Stimulated activated CD8-positive, alpha-beta memory T cell treated with anti-CD3 and anti-CD28 coated beads, Interleukin-4, amount 100 ng/mL, for 4 hours (primary cell): ENCODE measurements at regions not wholly inside any gene's neighbourhood (a gene's known extent, or its start where the extent isn't known, plus 50 kb on each side); places are given as distances from the start of the nearest gene placed in this dataset.
"Not testable (repeated sequence)": the region's sequence is repeated elsewhere in the genome, so short reads cannot be mapped to it uniquely, and the experiment has no call there.

Source experiments
- DNase-seq, 2 donors: peaks; one replicate each; pipeline ENCODE4 v3.0.0-alpha.2; 2020; ENCODE audit warnings: low read depth in 2 of 2, low spot score in 1 of 2

DNA sequence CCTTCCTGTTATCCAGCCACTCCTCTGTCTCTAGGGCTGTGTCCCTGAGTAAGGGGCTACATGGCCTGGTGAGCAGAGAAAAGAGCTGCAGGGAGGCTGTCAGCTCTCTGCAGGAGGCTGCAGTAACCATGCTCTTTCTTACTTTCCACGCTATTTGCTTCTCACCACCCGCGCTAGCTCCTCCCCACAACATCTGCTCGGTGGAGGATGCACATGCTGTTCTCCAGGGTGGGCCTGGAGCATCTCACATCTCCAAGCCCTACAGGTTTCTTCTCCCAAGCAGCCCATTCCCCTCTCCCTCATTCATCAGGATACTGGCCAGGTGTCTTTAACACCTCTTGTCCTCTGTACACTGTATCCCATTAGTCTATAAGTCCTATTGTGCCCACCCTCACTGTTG, 103.8 kb downstream of the IER5 start:
- DNase-seq, result no peak

DNA sequence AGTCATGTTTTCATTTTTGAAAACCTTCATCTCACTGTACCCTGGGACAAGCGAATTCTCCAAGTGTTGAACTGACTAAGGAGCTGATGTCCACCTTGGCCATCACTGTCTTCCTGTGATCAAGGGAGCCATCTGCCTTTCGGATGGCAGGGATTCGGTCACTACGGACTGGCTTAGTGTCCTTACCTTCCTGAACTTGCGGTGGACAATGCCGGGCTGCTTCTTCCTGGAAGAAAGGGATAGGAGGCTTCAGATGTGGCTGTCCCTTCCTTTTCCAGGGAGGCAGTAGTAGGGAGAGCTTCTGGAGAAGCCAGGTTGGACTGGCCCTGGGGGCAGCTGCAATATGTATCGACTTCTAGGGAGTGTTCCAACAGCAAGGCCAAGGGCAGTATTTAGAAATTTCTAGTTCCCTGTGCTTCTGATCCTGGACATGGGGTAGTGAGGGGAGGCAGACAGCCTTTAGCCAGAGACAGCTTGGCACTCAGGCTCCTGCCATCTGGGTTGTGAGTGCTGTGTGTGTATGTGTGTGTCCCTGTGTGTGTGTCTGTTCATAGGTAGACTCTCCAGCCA, 114.6 kb downstream of the IER5 start:
- DNase-seq, result no peak

DNA sequence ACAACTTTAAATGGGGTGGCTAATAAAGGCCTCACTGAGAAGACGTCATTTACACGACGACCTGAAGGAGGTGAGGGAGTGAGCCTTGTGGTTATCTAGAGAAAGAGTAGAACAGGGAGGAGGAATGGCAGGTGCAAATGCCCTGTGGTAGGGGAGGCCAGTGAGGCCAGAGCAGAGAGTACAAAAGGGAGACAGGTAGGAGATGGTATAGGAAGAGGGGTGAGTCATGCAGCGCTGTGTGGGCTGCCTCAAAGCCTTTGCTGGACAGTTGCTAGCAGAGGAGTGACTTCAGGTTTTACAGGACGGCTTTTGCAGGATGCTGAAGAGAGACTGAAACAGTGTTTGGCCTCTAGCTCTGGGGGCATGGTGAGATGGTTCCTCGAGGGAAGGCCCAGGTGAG, 116.0 kb downstream of the IER5 start:
- DNase-seq, result no peak

- DNase-seq, result no peak
These were observed 117.4 kb downstream of the IER5 start for GRCh38 chr1:181205901-181206300.

DNA sequence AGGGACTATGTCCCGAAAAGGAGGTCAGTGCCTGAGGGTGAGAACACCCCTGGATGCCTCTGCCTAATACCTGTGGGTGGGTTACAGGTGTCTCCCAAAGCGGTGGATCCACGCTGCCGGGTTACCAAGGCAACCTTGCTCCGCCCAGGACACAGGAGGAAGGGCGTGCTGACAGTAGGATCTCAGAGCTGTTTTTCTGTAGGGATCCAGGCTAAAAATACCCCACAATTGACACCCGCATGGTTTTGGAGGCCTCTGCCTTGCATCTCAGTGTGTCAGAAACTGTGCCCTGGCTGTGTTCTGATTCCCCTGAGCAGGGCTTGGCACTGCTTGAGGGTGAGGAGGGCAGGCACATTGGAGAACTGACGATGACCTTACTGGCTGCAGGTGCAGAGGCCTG, 118.0 kb downstream of the IER5 start:
- no peak for DNase-seq

GRCh38 chr1:181206979-181207790, 118.7 kb downstream of the IER5 start:
- no peak for DNase-seq

- no peak for DNase-seq
These were observed 119.6 kb downstream of the IER5 start for GRCh38 chr1:181208083-181208482.

GRCh38 chr1:181208967-181209366, 120.5 kb downstream of the IER5 start:
- no peak for DNase-seq

DNA sequence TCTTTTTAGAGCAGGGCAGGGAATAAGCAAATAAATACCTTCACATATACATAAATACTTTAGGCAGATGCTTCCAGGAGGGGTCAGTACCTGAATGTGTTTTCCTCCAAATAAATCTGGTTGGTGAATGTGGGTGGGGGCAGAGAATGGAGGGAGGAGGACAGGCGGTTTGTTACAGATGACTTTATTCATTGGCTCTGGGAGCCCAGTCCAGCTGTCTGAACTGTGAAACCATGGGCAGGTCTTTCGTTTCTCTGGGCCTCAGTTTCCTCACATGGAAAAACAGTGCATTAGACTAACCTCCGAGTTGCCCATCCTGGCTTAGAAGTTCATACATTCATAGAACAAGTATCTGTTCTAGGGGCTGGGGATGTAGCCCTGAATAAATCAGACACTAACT, 124.6 kb downstream of the IER5 start:
- DNase-seq, result no peak

- no peak for DNase-seq
These were observed 128.1 kb downstream of the IER5 start for GRCh38 chr1:181216591-181216994.

DNA sequence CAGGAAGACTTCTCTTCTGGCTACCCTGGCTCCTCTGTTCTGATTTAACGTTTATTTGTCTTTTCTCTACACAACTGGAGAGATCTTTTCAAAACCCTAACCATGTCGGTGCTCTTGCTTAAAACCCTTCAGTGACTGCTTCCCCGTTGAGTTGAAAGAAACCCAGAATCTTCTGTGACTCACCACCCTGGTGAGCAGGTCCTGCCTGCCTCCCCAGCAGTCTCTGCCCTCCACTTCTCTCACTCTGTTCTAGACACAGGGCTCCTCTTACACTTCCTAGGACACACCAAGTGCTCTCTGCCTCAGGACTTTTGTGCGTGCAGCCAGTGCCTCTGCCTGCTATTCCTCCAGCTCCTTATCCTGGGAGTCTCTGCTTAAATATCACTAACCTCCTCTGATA, 131.4 kb downstream of the IER5 start:
- no peak for DNase-seq

DNA sequence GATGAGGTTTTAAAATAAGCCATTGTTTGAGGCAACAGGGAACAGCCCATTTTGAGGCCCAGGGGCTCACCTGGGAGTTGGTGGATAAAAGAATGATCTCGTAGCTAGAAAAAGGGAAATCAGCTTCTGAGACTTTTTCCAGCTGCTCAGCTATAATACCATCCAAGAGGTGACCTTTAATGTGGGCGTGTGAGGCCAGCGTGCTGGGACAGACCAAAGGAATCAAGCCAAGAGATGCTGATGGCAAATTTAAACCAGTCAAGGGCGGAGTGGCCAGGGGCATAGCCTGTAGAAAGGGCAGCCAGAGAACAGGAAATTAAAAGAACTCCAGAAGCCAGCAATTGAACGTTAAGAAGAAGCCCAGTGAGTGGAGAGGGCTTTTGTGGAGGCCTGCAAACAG, 132.6 kb downstream of the IER5 start:
- DNase-seq, result no peak

DNA sequence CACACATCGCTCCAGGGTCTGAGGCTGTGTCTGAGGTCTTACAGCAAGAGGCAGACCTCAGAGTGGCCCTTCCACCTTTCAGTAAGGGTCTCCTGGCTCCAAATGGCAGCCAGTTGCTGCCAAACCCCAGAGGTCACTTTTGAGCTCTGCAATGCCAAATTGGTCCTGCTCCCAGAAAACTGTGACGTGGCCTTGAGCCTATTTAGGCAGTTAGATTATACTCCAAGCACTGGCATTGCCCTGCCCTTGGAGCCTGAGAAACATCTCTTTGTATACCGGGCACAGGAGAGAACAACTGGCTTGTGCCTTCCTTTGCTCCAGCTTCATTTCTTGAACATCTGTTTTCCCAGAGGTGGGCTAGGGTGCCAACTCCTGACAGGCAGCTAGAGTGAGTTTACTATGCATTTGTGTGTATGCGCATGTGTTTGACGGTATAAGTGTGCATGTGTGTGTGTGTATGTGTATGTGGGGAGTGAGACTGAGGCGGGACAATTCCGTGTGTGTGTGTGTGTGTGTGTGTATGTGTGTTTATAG, 134.5 kb downstream of the IER5 start:
- DNase-seq, result no peak

DNA sequence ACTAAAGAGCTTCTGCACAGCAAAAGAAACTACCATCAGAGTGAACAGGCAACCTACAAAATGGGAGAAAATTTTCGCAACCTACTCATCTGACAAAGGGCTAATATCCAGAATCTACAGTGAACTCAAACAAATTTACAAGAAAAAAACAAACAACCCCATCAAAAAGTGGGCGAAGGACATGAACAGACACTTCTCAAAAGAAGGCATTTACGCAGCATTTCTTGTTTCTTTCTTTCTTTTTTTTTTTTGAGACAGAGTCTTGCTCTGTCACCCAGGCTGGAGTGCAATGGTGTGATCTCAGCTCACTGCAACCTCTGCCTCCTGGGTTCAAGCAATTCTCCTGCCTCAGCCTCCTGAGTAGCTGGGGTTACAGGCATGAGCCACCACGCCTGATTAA, 138.2 kb downstream of the IER5 start:
- DNase-seq, result not testable (repeated sequence)

GRCh38 chr1:181239086-181239485, 150.6 kb downstream of the IER5 start:
- no peak for DNase-seq

GRCh38 chr1:181246320-181246719, 157.8 kb downstream of the IER5 start:
- not testable (repeated sequence) for DNase-seq

GRCh38 chr1:181248361-181248760, 159.9 kb downstream of the IER5 start:
- DNase-seq, result not testable (repeated sequence)

DNA sequence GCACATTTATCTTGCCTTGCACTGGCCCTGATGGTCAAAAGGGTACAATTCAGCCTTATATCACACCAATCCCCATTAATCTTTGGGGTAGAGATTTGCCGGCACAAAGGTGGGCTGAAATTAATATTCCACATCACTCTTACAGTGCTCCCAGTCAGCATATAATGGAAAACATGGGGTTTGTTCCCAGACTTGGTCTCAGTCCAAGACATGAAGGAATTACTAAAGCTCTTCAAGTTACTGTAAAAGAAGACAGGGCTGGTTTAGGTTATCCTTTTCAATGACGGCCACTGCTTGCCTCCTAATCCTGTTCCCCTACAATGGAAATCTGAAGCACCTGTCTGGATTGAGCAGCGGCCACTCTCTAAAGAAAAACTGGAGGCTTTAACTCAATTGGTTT, 160.7 kb downstream of the IER5 start:
- no peak for DNase-seq

DNA sequence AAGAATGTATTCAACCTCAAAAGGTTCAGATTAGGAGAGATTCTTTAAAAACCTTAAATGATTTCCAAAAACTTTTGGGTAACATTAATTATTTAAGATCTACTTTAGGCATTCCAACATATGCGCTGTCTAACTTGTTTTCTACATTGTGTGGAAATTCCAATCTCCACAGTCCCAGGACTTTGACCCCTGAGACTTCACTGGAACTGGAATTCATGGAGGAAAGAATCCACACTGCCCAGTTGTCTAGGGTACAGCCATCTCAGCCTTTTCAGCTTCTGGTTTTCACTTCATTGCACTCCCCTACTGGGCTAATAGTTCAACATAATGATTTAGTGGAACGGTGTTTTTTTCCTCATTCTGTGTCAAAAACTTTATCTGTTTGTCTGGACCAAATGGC, 161.5 kb downstream of the IER5 start:
- DNase-seq, result no peak

DNA sequence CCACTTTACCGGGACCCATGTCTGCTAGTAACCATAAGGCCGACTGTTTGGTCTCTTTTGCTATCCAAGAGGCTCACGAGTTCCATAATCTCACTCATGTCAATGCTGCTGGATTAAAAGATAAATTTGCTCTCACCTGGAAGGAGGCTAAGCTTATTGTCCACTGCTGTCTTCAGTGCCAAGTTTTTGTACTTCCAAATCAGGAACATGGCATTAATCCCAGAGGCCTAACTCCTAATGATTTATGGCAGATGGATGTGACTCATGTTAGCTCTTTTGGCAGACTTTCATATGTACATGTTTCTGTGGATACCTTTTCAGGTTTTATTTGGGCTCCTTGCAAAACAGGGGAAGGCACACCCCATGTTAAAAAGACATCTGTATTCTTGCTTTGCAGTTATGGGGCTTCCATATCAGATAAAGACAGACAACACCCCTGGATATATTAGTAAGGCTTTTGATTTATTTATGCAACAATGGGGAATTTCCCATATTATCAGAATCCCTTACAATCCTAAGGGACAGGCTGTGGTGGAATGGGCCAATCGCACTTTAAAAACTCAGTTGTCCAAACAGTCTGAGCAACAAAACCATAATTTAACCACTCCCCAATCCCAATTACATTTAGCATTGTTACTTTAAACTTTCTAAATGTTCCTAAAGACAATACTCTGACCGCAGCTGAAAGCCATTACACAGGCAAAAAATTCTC, 162.7 kb downstream of the IER5 start:
- no peak for DNase-seq

- no peak for DNase-seq
These were observed 163.2 kb downstream of the IER5 start for GRCh38 chr1:181251713-181252075.

GRCh38 chr1:181253601-181254000, 165.1 kb downstream of the IER5 start:
- not testable (repeated sequence) for DNase-seq
